ENCODE measurements at regions not wholly inside any gene's neighbourhood (a gene's known extent, or its start where the extent isn't known, plus 50 kb on each side); places are given as distances from the start of the nearest gene placed in this dataset.

DNA sequence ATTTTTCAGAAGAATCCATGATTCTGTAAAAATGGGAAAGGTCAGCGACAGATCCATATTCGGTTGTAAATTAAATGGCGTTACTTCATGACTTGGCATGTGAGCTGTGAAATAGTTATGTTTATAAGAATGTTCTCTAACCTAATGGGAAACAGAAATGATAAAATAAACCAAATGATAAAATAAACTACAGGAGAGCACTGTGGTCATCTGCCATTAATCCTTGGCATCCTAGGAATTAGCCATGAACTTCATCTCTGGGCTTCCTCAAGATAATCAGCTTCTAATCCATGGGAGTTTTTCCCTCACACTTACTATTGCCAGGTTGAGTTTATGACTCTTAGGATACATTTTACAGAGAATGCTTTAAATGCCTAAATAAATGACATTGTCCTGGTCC lies 94.6 kb upstream of the SLC30A5 start:
- TF ChIP-seq CTCF (conservative IDR thresholded peaks at IDR 0.05; ENCODE audit: low read length) (no peak), EZH2phosphoT487 (IDR thresholded peaks at IDR 0.05; ENCODE audit: borderline replicate concordance, low read depth, low read length) (no peak)
